Hematopoietic multipotent progenitor cell (in vitro differentiated cells): ENCODE measurements at regions not wholly inside any gene's neighbourhood (a gene's known extent, or its start where the extent isn't known, plus 50 kb on each side); places are given as distances from the start of the nearest gene placed in this dataset. TPM values are rescaled to one million over a fixed set of nuclear protein-coding genes. Genes with fewer than 3 reads are reported as not detected.

Source experiments
- small RNA-seq: library from RNA; depleted of rRNA; stranded (forward); fragments of <200 nt; gene quantifications from one replicate; pipeline ENCODE3, GENCODE V24; 2012

Small RNA genes in the stretch of these regions (small RNA-seq; reads per million reads assigned to genes)
- gene AL365434.2, result not detected
